Neural cell (in vitro differentiated cells): ENCODE measurements at regions not wholly inside any gene's neighbourhood (a gene's known extent, or its start where the extent isn't known, plus 50 kb on each side); places are given as distances from the start of the nearest gene placed in this dataset.

Source experiments
- H2AFZ ChIP-seq: fragments of 200-600, 300-800 bp; sonication (generic), shearing (Covaris generic); 2 replicates; pipeline ENCODE4 v1.6.0; 2014; ENCODE audit warnings: low read depth, mild to moderate bottlenecking, antibody characterized with exemption, low read length, moderate library complexity
- H3F3A ChIP-seq: fragments of 200-600 bp; shearing (Covaris generic); 2 replicates; pipeline ENCODE4 v1.6.1; 2016; ENCODE audit warnings: mild to moderate bottlenecking, moderate library complexity, mixed read lengths, antibody characterized with exemption, low read length; ENCODE audit not compliant: insufficient read depth, poor library complexity, severe bottlenecking
- H3K27ac ChIP-seq: fragments of 200-600, 300-800 bp; sonication (generic), shearing (Covaris generic); 2 replicates; pipeline ENCODE4 v1.5.1; 2014; ENCODE audit warnings: mild to moderate bottlenecking, low read length, moderate library complexity
- H3K27me3 ChIP-seq: fragments of 300-800, 200-600 bp; sonication (generic), shearing (Covaris generic); 2 replicates; pipeline ENCODE4 v1.6.0; 2014; ENCODE audit warnings: mild to moderate bottlenecking, low read depth, low read length, moderate library complexity; ENCODE audit not compliant: insufficient read depth
- H3K36me3 ChIP-seq: fragments of 300-800, 200-600 bp; sonication (generic), shearing (Covaris generic); 2 replicates; pipeline ENCODE4 v1.5.1; 2014; ENCODE audit warnings: mild to moderate bottlenecking, antibody characterized with exemption, low read length, moderate library complexity; ENCODE audit not compliant: insufficient read depth
- H3K4me2 ChIP-seq: fragments of 300-800, 200-600 bp; sonication (generic), shearing (Covaris generic); 2 replicates; pipeline ENCODE4 v1.6.0; 2014; ENCODE audit warnings: mild to moderate bottlenecking, low read length
- H3K4me3 ChIP-seq: fragments of 300-800, 200-600 bp; sonication (generic), shearing (Covaris generic); 2 replicates; pipeline ENCODE4 v1.5.1; 2014; ENCODE audit warnings: mild to moderate bottlenecking, low read length, moderate library complexity
- H3K79me2 ChIP-seq: fragments of 200-600 bp; shearing (Covaris generic); replicated peaks from 2 replicates; pipeline ENCODE4 v1.6.0; 2014; ENCODE audit warnings: mild to moderate bottlenecking, low read length, moderate library complexity; ENCODE audit not compliant: insufficient read depth
- H3K9ac ChIP-seq: fragments of 300-800, 200-600 bp; sonication (generic), shearing (Covaris generic); 2 replicates; pipeline ENCODE4 v1.6.1; 2016; ENCODE audit warnings: mild to moderate bottlenecking, low read length, mixed read lengths
- H3K9me2 ChIP-seq: fragments of 200-600 bp; shearing (Covaris generic); 2 replicates; pipeline ENCODE4 v1.6.1; 2016; ENCODE audit warnings: mild to moderate bottlenecking, low read length, mixed read lengths; ENCODE audit not compliant: insufficient read depth
- H3K9me3 ChIP-seq: fragments of 200-600, 300-800 bp; sonication (generic), shearing (Covaris generic); 2 replicates; pipeline ENCODE4 v1.6.1; 2016; ENCODE audit warnings: mild to moderate bottlenecking, mixed run types, low read length, moderate library complexity, mixed read lengths
- H4K20me1 ChIP-seq: fragments of 200-600 bp; shearing (Covaris generic); 2 replicates; pipeline ENCODE4 v1.6.1; 2016; ENCODE audit warnings: mild to moderate bottlenecking, mixed run types; ENCODE audit not compliant: insufficient read depth
- CTCF ChIP-seq: fragments of 450-650 bp; IDR thresholded peaks from 2 replicates; pipeline ENCODE4 v1.5.1; 2014; ENCODE audit warnings: antibody characterized with exemption, mild to moderate bottlenecking, moderate library complexity; ENCODE audit not compliant: poor library complexity, severe bottlenecking
- EP300 ChIP-seq: fragments of 450-650 bp; conservative IDR thresholded peaks from 2 replicates; pipeline ENCODE4 v1.6.1; 2014; ENCODE audit warnings: antibody characterized with exemption, mild to moderate bottlenecking, moderate library complexity; ENCODE audit not compliant: poor library complexity, severe bottlenecking
- EZH2 ChIP-seq: fragments of 200-600, 300-800 bp; shearing (Covaris generic), sonication (generic); IDR thresholded peaks from 2 replicates; pipeline ENCODE4 v1.6.1; 2014; ENCODE audit warnings: antibody characterized with exemption, low read length, borderline replicate concordance, mild to moderate bottlenecking; ENCODE audit not compliant: insufficient read depth, poor library complexity, severe bottlenecking
- MXI1 ChIP-seq: fragments of 450-650 bp; conservative IDR thresholded peaks from 2 replicates; pipeline ENCODE4 v1.6.1; 2014; ENCODE audit warnings: antibody characterized with exemption, mild to moderate bottlenecking; ENCODE audit not compliant: poor library complexity, severe bottlenecking
- POLR2AphosphoS5 ChIP-seq: IDR thresholded peaks from 2 replicates; pipeline ENCODE4 v1.6.1; 2012
- RAD21 ChIP-seq: fragments of 450-650 bp; conservative IDR thresholded peaks from 2 replicates; pipeline ENCODE4 v1.6.1; 2014; ENCODE audit warnings: antibody characterized with exemption, mild to moderate bottlenecking, moderate library complexity
- SMC3 ChIP-seq: fragments of 450-650 bp; conservative IDR thresholded peaks from 2 replicates; pipeline ENCODE4 v1.6.1; 2014; ENCODE audit warnings: antibody characterized with exemption, mild to moderate bottlenecking, moderate library complexity; ENCODE audit not compliant: poor library complexity
- TAF1 ChIP-seq: IDR thresholded peaks from 2 replicates; pipeline ENCODE4 v1.6.1; 2012; ENCODE audit warnings: low read depth
- TF ChIP-seq, protein P1 (sequence below): IDR thresholded peaks from 2 replicates; pipeline ENCODE4 v1.6.1; 2012; ENCODE audit warnings: borderline replicate concordance

DNA sequence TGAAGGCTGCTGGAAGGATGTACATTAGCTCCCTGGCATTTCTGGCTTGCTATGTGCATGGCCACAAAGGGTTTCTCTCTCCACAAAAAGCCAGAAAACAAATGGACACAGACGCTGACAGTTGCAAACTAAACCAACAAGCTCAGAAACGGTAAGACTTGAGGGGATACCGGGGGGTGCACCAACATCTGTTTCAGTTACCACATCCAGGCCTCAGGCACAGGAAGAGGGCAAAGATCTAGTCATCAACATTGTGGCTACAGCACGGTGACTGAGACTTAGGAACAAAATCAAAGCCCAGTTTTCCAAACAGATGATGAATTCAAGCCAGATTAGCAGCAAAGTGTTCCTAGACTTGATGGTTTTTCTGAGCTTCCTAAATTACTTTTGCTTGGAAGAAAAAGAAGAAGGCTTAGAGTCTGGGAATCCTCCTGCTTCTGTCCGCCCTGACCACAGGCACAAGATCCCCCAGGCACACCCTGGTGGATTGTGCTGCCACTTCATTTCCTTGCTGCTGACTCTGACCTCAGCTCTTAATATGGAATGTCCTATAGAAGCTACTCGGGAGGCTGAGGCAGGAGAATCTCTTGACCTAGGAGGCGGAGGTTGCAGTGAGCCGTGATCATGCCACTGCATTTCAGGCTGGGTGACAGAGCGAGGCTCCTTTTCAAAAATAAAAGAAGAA, 54.2 kb upstream of the ADGRF1 start:
- Histone ChIP-seq H3K4me2 (no peak overlapping the region), H3K9me2 (no peaks in the 10 kb centered on the region), H3K36me3 (no peaks in the 10 kb centered on the region), H3K27ac (no peak overlapping the region), H3F3A (no peaks in the 10 kb centered on the region), H3K27me3 (no peaks in the 10 kb centered on the region), H3K9me3 (no peaks in the 10 kb centered on the region), H3K4me3 (no peak overlapping the region), H3K79me2 (no peaks in the 10 kb centered on the region), H3K9ac (no peak overlapping the region), H2AFZ (no peak overlapping the region), H4K20me1 (no peaks in the 10 kb centered on the region)
- no peak for TF ChIP-seq EZH2
- no peak for TF ChIP-seq POLR2AphosphoS5
- TF ChIP-seq MXI1: no peak
- TF ChIP-seq, protein P1, sequence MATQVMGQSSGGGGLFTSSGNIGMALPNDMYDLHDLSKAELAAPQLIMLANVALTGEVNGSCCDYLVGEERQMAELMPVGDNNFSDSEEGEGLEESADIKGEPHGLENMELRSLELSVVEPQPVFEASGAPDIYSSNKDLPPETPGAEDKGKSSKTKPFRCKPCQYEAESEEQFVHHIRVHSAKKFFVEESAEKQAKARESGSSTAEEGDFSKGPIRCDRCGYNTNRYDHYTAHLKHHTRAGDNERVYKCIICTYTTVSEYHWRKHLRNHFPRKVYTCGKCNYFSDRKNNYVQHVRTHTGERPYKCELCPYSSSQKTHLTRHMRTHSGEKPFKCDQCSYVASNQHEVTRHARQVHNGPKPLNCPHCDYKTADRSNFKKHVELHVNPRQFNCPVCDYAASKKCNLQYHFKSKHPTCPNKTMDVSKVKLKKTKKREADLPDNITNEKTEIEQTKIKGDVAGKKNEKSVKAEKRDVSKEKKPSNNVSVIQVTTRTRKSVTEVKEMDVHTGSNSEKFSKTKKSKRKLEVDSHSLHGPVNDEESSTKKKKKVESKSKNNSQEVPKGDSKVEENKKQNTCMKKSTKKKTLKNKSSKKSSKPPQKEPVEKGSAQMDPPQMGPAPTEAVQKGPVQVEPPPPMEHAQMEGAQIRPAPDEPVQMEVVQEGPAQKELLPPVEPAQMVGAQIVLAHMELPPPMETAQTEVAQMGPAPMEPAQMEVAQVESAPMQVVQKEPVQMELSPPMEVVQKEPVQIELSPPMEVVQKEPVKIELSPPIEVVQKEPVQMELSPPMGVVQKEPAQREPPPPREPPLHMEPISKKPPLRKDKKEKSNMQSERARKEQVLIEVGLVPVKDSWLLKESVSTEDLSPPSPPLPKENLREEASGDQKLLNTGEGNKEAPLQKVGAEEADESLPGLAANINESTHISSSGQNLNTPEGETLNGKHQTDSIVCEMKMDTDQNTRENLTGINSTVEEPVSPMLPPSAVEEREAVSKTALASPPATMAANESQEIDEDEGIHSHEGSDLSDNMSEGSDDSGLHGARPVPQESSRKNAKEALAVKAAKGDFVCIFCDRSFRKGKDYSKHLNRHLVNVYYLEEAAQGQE: no peak
- TF ChIP-seq EP300: no peak
- no peak for TF ChIP-seq CTCF
- no peak for TF ChIP-seq SMC3
- no peak for TF ChIP-seq RAD21

GRCh38 chr6:47094241-47094925, 52.3 kb upstream of the ADGRF1 start:
- Histone ChIP-seq H3K4me2 (no peak overlapping the region), H2AFZ (no peak overlapping the region), H3K9me2 (no peaks in the 10 kb centered on the region), H4K20me1 (no peaks in the 10 kb centered on the region), H3K36me3 (no peaks in the 10 kb centered on the region), H3K27ac (no peak overlapping the region), H3K9ac (no peak overlapping the region), H3K79me2 (no peaks in the 10 kb centered on the region), H3K27me3 (no peaks in the 10 kb centered on the region), H3F3A (no peaks in the 10 kb centered on the region), H3K9me3 (no peaks in the 10 kb centered on the region), H3K4me3 (no peak overlapping the region)
- TF ChIP-seq CTCF (no peak), SMC3 (no peak), EZH2 (no peak), POLR2AphosphoS5 (no peak), RAD21 (no peak), MXI1 (no peak), TAF1 (no peak), EP300 (no peak)
- TF ChIP-seq, protein P1: no peak
